Right atrium auricular region (tissue), 2 donors: ENCODE measurements at regions not wholly inside any gene's neighbourhood (a gene's known extent, or its start where the extent isn't known, plus 50 kb on each side); places are given as distances from the start of the nearest gene placed in this dataset.

Experiments
- DNase-seq: peaks from one replicate; pipeline ENCODE4 v3.0.0-alpha.2; 2019; ENCODE audit warnings: low spot score
- H3K27ac ChIP-seq, 2 donors: fragments of 200-600 bp; sonication (generic); 1 replicate in 1 of 2; 2 replicates in 1 of 2; pipeline ENCODE4 v1.5.1; 2016 to 2019
- H3K27me3 ChIP-seq, 2 donors: fragments of 200-600 bp; sonication (generic); one replicate each; pipeline versions ENCODE4 v1.5.1 to v1.6.0; 2017 to 2019
- H3K36me3 ChIP-seq: fragments of 200-600 bp; sonication (generic); one replicate; pipeline ENCODE4 v1.5.1; 2016
- H3K4me1 ChIP-seq, 2 donors: fragments of 200-600 bp; sonication (generic); one replicate each; pipeline versions ENCODE4 v1.5.1 to v1.6.0; 2017 to 2019
- H3K4me3 ChIP-seq, 2 donors: fragments of 200-600 bp; sonication (generic); 1 replicate in 1 of 2; 2 replicates in 1 of 2; pipeline ENCODE4 v1.5.1; 2017 to 2019; ENCODE audit warnings: mild to moderate bottlenecking in 1 of 2, moderate library complexity in 1 of 2
- H3K9me3 ChIP-seq, 2 donors: fragments of 200-600 bp; sonication (generic); one replicate each; pipeline ENCODE4 v1.5.1; 2019
- CTCF ChIP-seq, 2 donors: fragments of 200-600 bp; sonication (generic); IDR thresholded peaks; one replicate each; pipeline ENCODE4 v1.5.1; 2019; ENCODE audit warnings: antibody characterized with exemption in 2 of 2

DNA sequence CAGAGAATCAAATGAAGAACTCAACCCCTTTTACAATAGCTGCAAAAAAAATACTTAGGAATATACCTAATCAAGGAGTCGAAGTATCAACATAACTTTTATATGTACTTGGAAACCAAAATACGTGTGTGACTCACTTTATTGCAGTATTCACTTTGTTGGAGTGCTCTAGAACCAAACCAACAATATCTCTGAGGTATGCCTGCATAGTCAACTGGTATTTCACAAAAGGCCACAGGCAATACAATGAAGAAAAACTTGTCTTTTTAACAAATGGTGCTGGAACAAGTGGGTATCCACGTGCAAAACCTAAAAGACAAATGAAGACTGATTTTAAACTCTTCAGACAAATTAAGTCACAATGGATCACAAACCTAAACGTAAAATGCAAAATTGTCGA lies 385.7 kb downstream of the TLE1 start:
- DNase-seq: no peak
- Histone ChIP-seq H3K27ac (no peak overlapping the region), H3K36me3 (no peaks in the 10 kb centered on the region), H3K4me1 (no peaks in the 10 kb centered on the region), H3K9me3 (peaks cover 0 to 17% of the 10 kb centered on the region in 2 donors), H3K27me3 (no peaks in the 10 kb centered on the region), H3K4me3 (no peak overlapping the region)
- no peak for TF ChIP-seq CTCF (IDR thresholded peaks at IDR 0.05)

- no peak for TF ChIP-seq CTCF (IDR thresholded peaks at IDR 0.05)
- H3K27ac ChIP-seq: no peak overlapping the region
- DNase-seq: no peak
- no peak overlapping the region for H3K4me3 ChIP-seq
- H3K36me3 ChIP-seq: no peaks in the 10 kb centered on the region
- no peaks in the 10 kb centered on the region for H3K9me3 ChIP-seq
- no peaks in the 10 kb centered on the region for H3K27me3 ChIP-seq
- H3K4me1 ChIP-seq: no peaks in the 10 kb centered on the region
Observed at GRCh38 chr9:81293651-81294050, 395.7 kb downstream of the TLE1 start.

DNA sequence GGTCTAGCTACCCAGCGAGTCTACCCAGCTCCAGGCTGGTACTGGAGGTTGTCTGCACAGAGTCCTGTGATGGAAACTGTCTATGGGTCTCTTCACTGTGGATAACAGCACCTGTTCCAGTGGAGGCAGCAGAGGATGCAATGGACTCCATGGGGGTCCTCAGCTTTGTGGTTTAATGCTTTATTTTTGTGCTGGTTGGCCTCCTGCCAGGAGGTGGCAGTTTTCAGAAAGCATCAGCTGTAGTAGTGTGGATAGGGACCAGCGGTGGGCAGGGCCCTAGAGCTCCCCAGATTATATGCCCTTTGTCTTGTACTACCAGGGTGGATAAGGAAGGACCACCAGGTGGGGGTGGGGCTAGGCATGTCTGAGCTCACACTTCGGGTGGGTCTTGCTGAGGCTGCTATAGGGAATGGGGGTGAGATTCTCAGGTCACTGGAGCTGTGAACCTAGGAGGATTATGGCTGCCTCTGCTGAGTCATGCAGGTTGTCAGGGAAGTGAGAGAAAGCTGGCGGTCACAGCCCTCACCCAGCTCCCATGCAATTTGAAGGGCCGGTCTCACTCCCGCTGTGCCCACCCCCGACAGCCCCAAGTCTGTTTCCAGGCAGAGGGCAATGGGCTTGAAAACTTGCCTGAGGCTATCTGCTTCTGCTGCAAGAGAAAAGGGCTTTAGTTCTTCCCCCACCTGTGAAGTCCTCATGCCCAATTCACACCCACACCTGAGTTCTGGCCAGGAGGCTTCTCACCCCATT lies 397.1 kb downstream of the TLE1 start:
- no peaks in the 10 kb centered on the region for H3K27me3 ChIP-seq
- no peak for DNase-seq
- no peak for TF ChIP-seq CTCF (IDR thresholded peaks at IDR 0.05)
- H3K4me3 ChIP-seq: no peak overlapping the region
- no peaks in the 10 kb centered on the region for H3K9me3 ChIP-seq
- H3K36me3 ChIP-seq: no peaks in the 10 kb centered on the region
- H3K27ac ChIP-seq: no peak overlapping the region
- no peaks in the 10 kb centered on the region for H3K4me1 ChIP-seq

DNA sequence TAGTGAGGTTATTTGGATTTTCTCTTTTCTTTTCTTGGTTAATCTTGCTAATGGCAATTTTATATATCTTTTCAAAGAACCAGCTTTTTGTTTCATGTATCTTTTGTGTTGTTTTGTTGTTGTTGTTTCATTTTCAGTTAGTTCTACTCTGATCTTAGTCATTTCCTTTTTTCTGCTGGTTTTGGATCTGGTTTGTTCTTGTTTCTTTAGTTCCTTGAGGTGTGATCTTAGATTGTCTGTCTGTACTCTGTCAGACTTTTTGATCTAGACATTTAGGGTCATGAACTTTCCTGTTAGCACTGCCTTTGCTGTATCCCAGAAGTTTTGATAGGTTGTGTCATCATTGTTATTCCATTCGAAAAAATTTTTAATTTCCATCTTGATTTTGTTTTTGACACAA lies 399.7 kb downstream of the TLE1 start:
- no peak for DNase-seq
- no peaks in the 10 kb centered on the region for H3K9me3 ChIP-seq
- TF ChIP-seq CTCF (IDR thresholded peaks at IDR 0.05): no peak
- H3K4me3 ChIP-seq: no peak overlapping the region
- H3K4me1 ChIP-seq: no peaks in the 10 kb centered on the region
- H3K36me3 ChIP-seq: no peaks in the 10 kb centered on the region
- H3K27me3 ChIP-seq: no peaks in the 10 kb centered on the region
- no peak overlapping the region for H3K27ac ChIP-seq

GRCh38 chr9:81268048-81268447 lies 421.3 kb downstream of the TLE1 start:
- no peak for DNase-seq
- Histone ChIP-seq H3K4me3 (no peak overlapping the region), H3K27ac (no peak overlapping the region), H3K9me3 (no peaks in the 10 kb centered on the region), H3K36me3 (no peaks in the 10 kb centered on the region), H3K4me1 (no peaks in the 10 kb centered on the region), H3K27me3 (no peaks in the 10 kb centered on the region)
- no peak for TF ChIP-seq CTCF (IDR thresholded peaks at IDR 0.05)

GRCh38 chr9:81266674-81267073 lies 422.7 kb downstream of the TLE1 start:
- H3K4me1 ChIP-seq: no peaks in the 10 kb centered on the region
- no peaks in the 10 kb centered on the region for H3K36me3 ChIP-seq
- no peaks in the 10 kb centered on the region for H3K9me3 ChIP-seq
- DNase-seq: no peak
- TF ChIP-seq CTCF (IDR thresholded peaks at IDR 0.05): no peak
- H3K27me3 ChIP-seq: no peaks in the 10 kb centered on the region
- H3K4me3 ChIP-seq: no peak overlapping the region
- no peak overlapping the region for H3K27ac ChIP-seq
